ENCODE measurements at regions not wholly inside any gene's neighbourhood (a gene's known extent, or its start where the extent isn't known, plus 50 kb on each side); places are given as distances from the start of the nearest gene placed in this dataset.

- Histone ChIP-seq H3K9me3 (ENCODE audit: severe bottlenecking) (no peaks in the 10 kb centered on the region), H3K27ac (ENCODE audit: poor library complexity, severe bottlenecking) (no peak overlapping the region), H3K27me3 (ENCODE audit: insufficient read depth, poor library complexity, severe bottlenecking) (no peaks in the 10 kb centered on the region), H3K4me3 (ENCODE audit: severe bottlenecking) (no peak overlapping the region), H3K4me1 (ENCODE audit: insufficient read depth, poor library complexity, severe bottlenecking) (no peaks in the 10 kb centered on the region), H3K36me3 (ENCODE audit: low read depth) (no peaks in the 10 kb centered on the region)
- no peak for TF ChIP-seq CTCF (IDR thresholded peaks at IDR 0.05; ENCODE audit: poor library complexity, severe bottlenecking)
- ATAC-seq (ENCODE audit: low read depth) (no peak), DNase-seq (ENCODE audit: low spot score) (no peak)
Measured at GRCh38 chr18:14930576-14930975, 182.6 kb downstream of the ANKRD30B start.

GRCh38 chr18:14933049-14933851 is 185.3 kb downstream of the ANKRD30B start:
- ATAC-seq (ENCODE audit: low read depth) (no peak), DNase-seq (ENCODE audit: low spot score) (no peak)
- Histone ChIP-seq H3K36me3 (ENCODE audit: low read depth) (no peaks in the 10 kb centered on the region), H3K27ac (ENCODE audit: poor library complexity, severe bottlenecking) (no peak overlapping the region), H3K27me3 (ENCODE audit: insufficient read depth, poor library complexity, severe bottlenecking) (no peaks in the 10 kb centered on the region), H3K4me3 (ENCODE audit: severe bottlenecking) (no peak overlapping the region), H3K9me3 (ENCODE audit: severe bottlenecking) (no peaks in the 10 kb centered on the region), H3K4me1 (ENCODE audit: insufficient read depth, poor library complexity, severe bottlenecking) (no peaks in the 10 kb centered on the region)
- no peak for TF ChIP-seq CTCF (IDR thresholded peaks at IDR 0.05; ENCODE audit: poor library complexity, severe bottlenecking)

GRCh38 chr18:14933964-14934363 is 186.0 kb downstream of the ANKRD30B start:
- Histone ChIP-seq H3K9me3 (ENCODE audit: severe bottlenecking) (no peaks in the 10 kb centered on the region), H3K4me3 (ENCODE audit: severe bottlenecking) (no peak overlapping the region), H3K27ac (ENCODE audit: poor library complexity, severe bottlenecking) (no peak overlapping the region), H3K27me3 (ENCODE audit: insufficient read depth, poor library complexity, severe bottlenecking) (no peaks in the 10 kb centered on the region), H3K36me3 (ENCODE audit: low read depth) (no peaks in the 10 kb centered on the region), H3K4me1 (ENCODE audit: insufficient read depth, poor library complexity, severe bottlenecking) (no peaks in the 10 kb centered on the region)
- TF ChIP-seq CTCF (IDR thresholded peaks at IDR 0.05; ENCODE audit: poor library complexity, severe bottlenecking) = no peak
- DNase-seq (ENCODE audit: low spot score) (no peak), ATAC-seq (ENCODE audit: low read depth) (no peak)

GRCh38 chr18:14935210-14935609 is 187.2 kb downstream of the ANKRD30B start:
- Histone ChIP-seq H3K9me3 (ENCODE audit: severe bottlenecking) (no peaks in the 10 kb centered on the region), H3K36me3 (ENCODE audit: low read depth) (no peaks in the 10 kb centered on the region), H3K4me3 (ENCODE audit: severe bottlenecking) (no peak overlapping the region), H3K27me3 (ENCODE audit: insufficient read depth, poor library complexity, severe bottlenecking) (no peaks in the 10 kb centered on the region), H3K4me1 (ENCODE audit: insufficient read depth, poor library complexity, severe bottlenecking) (no peaks in the 10 kb centered on the region), H3K27ac (ENCODE audit: poor library complexity, severe bottlenecking) (no peak overlapping the region)
- no peak for TF ChIP-seq CTCF (IDR thresholded peaks at IDR 0.05; ENCODE audit: poor library complexity, severe bottlenecking)
- ATAC-seq (ENCODE audit: low read depth) = no peak
- no peak for DNase-seq (ENCODE audit: low spot score)

- ATAC-seq (ENCODE audit: low read depth) (no peak), DNase-seq (ENCODE audit: low spot score) (no peak)
- Histone ChIP-seq H3K9me3 (ENCODE audit: severe bottlenecking) (no peaks in the 10 kb centered on the region), H3K4me1 (ENCODE audit: insufficient read depth, poor library complexity, severe bottlenecking) (no peaks in the 10 kb centered on the region), H3K27me3 (ENCODE audit: insufficient read depth, poor library complexity, severe bottlenecking) (no peaks in the 10 kb centered on the region), H3K27ac (ENCODE audit: poor library complexity, severe bottlenecking) (no peak overlapping the region), H3K4me3 (ENCODE audit: severe bottlenecking) (no peak overlapping the region), H3K36me3 (ENCODE audit: low read depth) (no peaks in the 10 kb centered on the region)
- no peak for TF ChIP-seq CTCF (IDR thresholded peaks at IDR 0.05; ENCODE audit: poor library complexity, severe bottlenecking)
Measured at GRCh38 chr18:14936313-14936712, 188.3 kb downstream of the ANKRD30B start.

Data from RWPE2 (cell line).